Right lobe of liver (tissue), 6 donors: ENCODE measurements at regions not wholly inside any gene's neighbourhood (a gene's known extent, or its start where the extent isn't known, plus 50 kb on each side); places are given as distances from the start of the nearest gene placed in this dataset.
A peak's percentile ranks its signal among the peaks of the same experiment; 100 is the strongest.

Experiments used
- ATAC-seq, 4 donors: fragments of 200-7000 bp; cut with Tn5 transposase; one replicate each; pipeline ENCODE4 v1.9.1; 2020; ENCODE audit warnings: mild to moderate bottlenecking in 4 of 4, moderate library complexity in 4 of 4
- DNase-seq, 3 donors: peaks; one replicate each; pipeline ENCODE4 v3.0.0-alpha.2; 2020
- H3K27ac ChIP-seq, 3 donors: fragments of 200-600 bp; one replicate each; pipeline ENCODE4 v1.8.0; 2022
- H3K27me3 ChIP-seq, 2 donors: fragments of 200-600 bp; one replicate each; pipeline ENCODE4 v1.8.0; 2022
- H3K36me3 ChIP-seq, 4 donors: fragments of 200-600 bp; sonication (generic) in 1 of 4; one replicate each; pipeline versions ENCODE4 v1.5.1 to v1.8.0; 2017 to 2022; ENCODE audit warnings: control low read depth in 1 of 4
- H3K4me1 ChIP-seq, 4 donors: fragments of 200-600 bp; sonication (generic) in 1 of 4; one replicate each; pipeline versions ENCODE4 v1.5.1 to v1.8.0; 2017 to 2022; ENCODE audit warnings: control low read depth in 1 of 4
- H3K4me3 ChIP-seq, 3 donors: fragments of 200-600 bp; one replicate each; pipeline ENCODE4 v1.8.0; 2022
- H3K9me3 ChIP-seq, 4 donors: fragments of 200-600 bp; sonication (generic) in 1 of 4; one replicate each; pipeline versions ENCODE4 v1.5.1 to v1.8.0; 2017 to 2022; ENCODE audit warnings: control low read depth in 1 of 4
- CTCF ChIP-seq, 4 donors: fragments of 200-600 bp in 3 of 4; fragments of 450-650 bp in 1 of 4; IDR thresholded peaks; one replicate each; pipeline versions ENCODE4 v1.5.1 to v1.8.0; 2016 to 2022; ENCODE audit warnings: antibody characterized with exemption in 4 of 4, mild to moderate bottlenecking in 2 of 4
- POLR2A ChIP-seq: fragments of 450-650 bp; IDR thresholded peaks from one replicate; pipeline ENCODE4 v1.6.1; 2017; ENCODE audit warnings: antibody characterized with exemption, mild to moderate bottlenecking
- WGBS: methylation state at CpG from one replicate; pipeline ENCODE4 v1.1.6; 2018; ENCODE audit warnings: low coverage, low lambda C conversion rate; ENCODE audit not compliant: insufficient coverage; ENCODE audit errors: missing lambda C conversion rate; 5-methylcytosine and 5-hydroxymethylcytosine counted together
- intact Hi-C, 2 donors: fragments of 100-400 bp; cut with DNase I; formaldehyde crosslinking; loops; one replicate each; pipeline versions ENCODE4 v1.11.2 to v1.14.1; 2022
- donor health status: DM: no; HTN: yes; CAD: no.
- donor health status: DM: no; HTN: no; CAD: no.
- donor health status: DM: no; HTN: no; CAD: no.
- donor health status: DM: no; HTN: yes; CAD: no.
- donor health status: DM: no; HTN: yes; CAD: no.

GRCh38 chr17:34445101-34445500, 82.1 kb upstream of the CCL1 start:
- TF ChIP-seq POLR2A (no peak), CTCF (IDR thresholded peaks at IDR 0.05) (no peak)
- Histone ChIP-seq H3K27me3 (no peaks in the 10 kb centered on the region), H3K27ac (no peak overlapping the region), H3K4me3 (no peak overlapping the region), H3K36me3 (no peaks in the 10 kb centered on the region), H3K4me1 (peaks cover 0 to 3% (median 0%) of the 10 kb centered on the region in 4 donors), H3K9me3 (no peaks in the 10 kb centered on the region)
- ATAC-seq (peak in 3 of 4 donors; percentile 24 to 55 (median 53)), DNase-seq (peak in 1 of 3 donors; percentile 36)
- WGBS = 55% methylated on average over 6 of the region's 9 CpGs
- intact Hi-C loops = no loop called here

DNA sequence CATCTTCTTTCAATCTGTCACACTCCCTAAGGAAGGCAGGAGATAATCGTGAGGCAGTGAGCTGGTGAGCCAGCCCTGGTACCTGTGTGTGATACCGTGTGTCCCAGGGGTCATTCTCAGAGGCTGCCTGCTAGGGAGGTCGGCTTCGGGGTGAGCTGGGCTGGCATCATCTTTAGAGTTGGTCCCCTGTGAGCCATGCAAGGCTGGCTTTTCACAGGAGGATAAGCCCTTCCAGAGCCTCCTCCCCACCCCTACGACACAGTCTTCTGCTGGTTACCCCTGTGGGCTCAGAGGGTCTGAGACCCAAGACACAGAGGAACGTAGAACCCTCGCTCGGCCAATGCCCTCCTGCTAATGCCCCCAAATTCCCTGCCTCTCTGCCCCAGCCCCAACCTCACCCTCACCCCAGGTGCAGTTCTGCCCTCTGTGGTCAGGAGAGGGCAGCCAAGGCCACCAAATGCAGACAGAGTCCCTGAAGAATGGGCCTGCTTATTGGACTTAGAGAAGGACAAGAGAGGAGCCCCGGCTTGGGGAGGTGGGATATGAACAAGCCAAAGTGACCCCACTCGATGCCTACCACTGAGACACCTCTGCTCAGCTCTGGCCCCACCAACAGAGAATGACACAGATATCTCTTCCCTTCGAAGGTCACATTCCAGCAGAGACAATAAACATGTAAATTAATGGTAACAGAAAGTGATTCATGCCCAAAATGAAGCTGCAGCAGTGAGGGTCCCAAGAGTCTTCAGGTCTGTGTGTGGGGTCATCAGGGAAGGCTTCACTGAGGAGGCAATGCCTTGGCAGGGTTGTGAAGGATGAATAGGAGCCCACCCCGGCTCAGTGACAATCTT, 80.8 kb upstream of the CCL1 start:
- H3K27ac ChIP-seq = no peak overlapping the region
- DNase-seq = no peak
- 23% methylated on average over 4 of the region's 12 CpGs for WGBS
- no peak overlapping the region for H3K4me3 ChIP-seq
- ATAC-seq = peak in 3 of 4 donors; percentile 41 to 64 (median 60)
- intact Hi-C loops = no loop called here
- TF ChIP-seq CTCF (IDR thresholded peaks at IDR 0.05) = peak; percentile 10 to 42 (median 24)
- no peak for TF ChIP-seq POLR2A
- H3K27me3 ChIP-seq = no peaks in the 10 kb centered on the region
- peaks cover 0 to 3% (median 0%) of the 10 kb centered on the region in 4 donors for H3K4me1 ChIP-seq
- H3K9me3 ChIP-seq = no peaks in the 10 kb centered on the region
- H3K36me3 ChIP-seq = no peaks in the 10 kb centered on the region

DNA sequence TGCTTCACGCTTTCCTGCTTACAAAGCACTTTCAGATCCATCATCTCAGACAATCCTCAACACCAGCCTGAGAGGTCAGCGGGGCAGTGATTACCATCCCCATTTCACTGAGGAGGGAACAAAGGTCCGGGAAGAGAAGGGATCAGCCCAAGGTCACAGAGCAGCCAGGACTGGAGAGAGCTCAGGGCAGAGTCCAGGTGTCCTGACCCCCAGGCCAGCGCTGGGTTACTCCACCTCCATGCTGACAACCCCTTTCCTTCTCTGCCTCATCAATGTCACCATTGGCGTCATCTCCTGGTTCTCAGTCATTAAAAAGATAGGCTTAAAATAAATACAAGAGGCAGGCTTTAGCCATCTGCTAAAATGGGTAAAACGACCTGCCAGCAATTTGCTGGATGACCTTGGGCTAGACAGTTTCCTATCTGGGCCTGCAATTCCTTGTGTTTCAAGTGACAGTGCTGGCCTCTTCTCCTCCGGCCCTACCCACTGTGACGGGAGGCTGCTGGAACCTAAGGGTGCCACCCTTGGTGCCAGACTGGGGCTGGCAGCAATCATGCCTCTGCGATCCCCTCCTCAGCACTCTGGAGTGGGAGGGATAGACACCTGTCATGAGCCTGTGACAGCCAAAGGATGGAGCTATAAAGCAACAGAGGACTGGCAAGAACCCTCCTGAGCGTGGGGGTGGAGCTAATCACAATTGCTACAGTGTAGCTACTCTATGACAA, 79.5 kb upstream of the CCL1 start:
- ATAC-seq = peak; percentile 14 to 63 (median 36)
- WGBS = 18% methylated on average over 6 of the region's 10 CpGs

GRCh38 chr17:34437188-34437587, 74.2 kb upstream of the CCL1 start:
- Histone ChIP-seq H3K36me3 (no peaks in the 10 kb centered on the region), H3K4me3 (no peak overlapping the region), H3K27ac (no peak overlapping the region), H3K4me1 (peaks cover 0 to 1% (median 0%) of the 10 kb centered on the region in 4 donors), H3K27me3 (no peaks in the 10 kb centered on the region), H3K9me3 (no peaks in the 10 kb centered on the region)
- 72% methylated on average over 5 of the region's 8 CpGs for WGBS
- ATAC-seq (no peak), DNase-seq (no peak)
- TF ChIP-seq POLR2A (no peak), CTCF (IDR thresholded peaks at IDR 0.05) (no peak)
- intact Hi-C loops = no loop called here

More for the DNA sequence above, 79.5 kb upstream of the CCL1 start:
- H3K4me1 ChIP-seq = peaks cover 0 to 3% (median 0%) of the 10 kb centered on the region in 4 donors
- DNase-seq = no peak
- no peaks in the 10 kb centered on the region for H3K27me3 ChIP-seq
- H3K36me3 ChIP-seq = no peaks in the 10 kb centered on the region
- intact Hi-C loops = no loop called here
- TF ChIP-seq CTCF (IDR thresholded peaks at IDR 0.05) (no peak), POLR2A (no peak)
- no peak overlapping the region for H3K27ac ChIP-seq
- no peaks in the 10 kb centered on the region for H3K9me3 ChIP-seq
- no peak overlapping the region for H3K4me3 ChIP-seq
